BLaER1 (cell line): ENCODE measurements at regions not wholly inside any gene's neighbourhood (a gene's known extent, or its start where the extent isn't known, plus 50 kb on each side); places are given as distances from the start of the nearest gene placed in this dataset.

ENCODE experiments used
- H3K27ac ChIP-seq: shearing (Covaris generic); formaldehyde crosslinking; 2 replicates; pipeline ENCODE4 v1.8.1; 2022
- H3K27me3 ChIP-seq: shearing (Covaris generic); formaldehyde crosslinking; 2 replicates; pipeline ENCODE4 v1.8.1; 2022
- H3K36me3 ChIP-seq: shearing (Covaris generic); formaldehyde crosslinking; 2 replicates; pipeline ENCODE4 v1.8.1; 2022
- H3K4me1 ChIP-seq: shearing (Covaris generic); formaldehyde crosslinking; 2 replicates; pipeline ENCODE4 v1.8.1; 2022
- H3K4me2 ChIP-seq: shearing (Covaris generic); formaldehyde crosslinking; 2 replicates; pipeline ENCODE4 v1.8.1; 2022
- H3K4me3 ChIP-seq: shearing (Covaris generic); formaldehyde crosslinking; 2 replicates; pipeline ENCODE4 v1.8.1; 2022
- H3K9ac ChIP-seq: shearing (Covaris generic); formaldehyde crosslinking; 2 replicates; pipeline ENCODE4 v1.8.1; 2022
- H3K9me3 ChIP-seq: shearing (Covaris generic); formaldehyde crosslinking; 2 replicates; pipeline ENCODE4 v1.8.1; 2022
- H4K20me1 ChIP-seq: shearing (Covaris generic); formaldehyde crosslinking; 2 replicates; pipeline ENCODE4 v1.8.1; 2022
- Cebpa-rat ChIP-seq: shearing (Covaris generic); IDR thresholded peaks from 2 replicates; pipeline ENCODE4 v1.8.1; 2022

DNA sequence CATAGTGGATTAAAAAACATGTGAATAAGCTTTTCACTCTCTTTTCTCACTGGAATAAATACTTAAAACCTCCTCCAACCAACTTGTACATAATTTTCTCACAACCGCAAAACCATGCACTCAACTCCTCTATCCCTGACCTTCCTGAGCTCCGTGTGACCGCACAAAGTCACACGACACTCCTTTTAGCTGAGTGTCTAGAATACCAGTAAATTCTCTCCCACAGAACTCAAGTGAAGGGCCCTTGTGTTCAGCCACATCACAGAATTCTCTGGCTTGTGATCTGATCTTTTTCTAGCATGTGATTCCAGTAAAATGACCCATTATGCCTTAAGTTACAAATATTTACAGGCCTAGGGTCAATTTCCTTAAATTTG, 91.2 kb upstream of the ARL4C start:
- no peak overlapping the region for H3K9ac ChIP-seq
- H3K36me3 ChIP-seq, result no peaks in the 10 kb centered on the region
- H3K27ac ChIP-seq, result no peak overlapping the region
- H3K9me3 ChIP-seq, result no peaks in the 10 kb centered on the region
- H4K20me1 ChIP-seq, result no peaks in the 10 kb centered on the region
- no peak overlapping the region for H3K4me3 ChIP-seq
- TF ChIP-seq Cebpa-rat, result no peak
- H3K4me1 ChIP-seq, result 0 out of 2 replicates have a peak, but pooled peaks cover under 1% of the 10 kb centered on the region
- H3K4me2 ChIP-seq, result no peak overlapping the region
- no peaks in the 10 kb centered on the region for H3K27me3 ChIP-seq

DNA sequence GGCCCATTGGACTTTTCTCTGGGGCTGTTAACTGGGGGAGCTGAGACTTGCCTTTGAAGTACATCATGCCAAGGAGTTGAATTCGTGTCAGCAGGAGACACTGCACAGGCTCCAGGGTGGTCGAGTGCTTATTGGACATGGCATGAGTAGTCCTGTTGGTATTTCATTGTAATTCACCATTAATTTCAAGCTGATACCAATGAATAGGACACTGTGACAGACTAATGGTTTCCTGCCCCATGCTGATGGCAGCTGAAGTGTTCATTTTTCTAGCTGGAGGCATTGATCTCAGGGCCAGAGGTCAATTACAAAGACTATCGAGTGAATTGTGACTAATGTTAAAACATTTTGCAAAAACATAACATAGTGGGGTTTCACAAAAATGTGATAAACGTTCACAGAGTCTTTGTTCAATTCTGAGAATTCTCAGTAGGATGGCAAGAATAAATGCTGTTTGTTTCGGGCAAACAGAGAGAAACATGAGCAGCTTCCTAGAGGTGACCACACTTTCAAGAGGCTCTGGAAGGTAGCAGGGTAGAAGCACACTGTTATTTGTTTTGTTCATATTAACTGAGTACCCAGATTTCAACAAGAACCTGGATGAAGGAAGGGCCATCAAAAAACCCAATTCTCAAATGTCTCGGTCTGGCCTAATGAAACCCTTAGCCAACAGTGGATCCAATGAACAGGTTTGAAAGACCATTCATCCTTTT, 90.6 kb upstream of the ARL4C start:
- no peak overlapping the region for H3K9ac ChIP-seq
- no peaks in the 10 kb centered on the region for H3K36me3 ChIP-seq
- H3K4me2 ChIP-seq, result no peak overlapping the region
- H3K4me1 ChIP-seq, result peaks cover 6% of the 10 kb centered on the region
- no peaks in the 10 kb centered on the region for H3K9me3 ChIP-seq
- H4K20me1 ChIP-seq, result no peaks in the 10 kb centered on the region
- no peaks in the 10 kb centered on the region for H3K27me3 ChIP-seq
- H3K27ac ChIP-seq, result no peak overlapping the region
- H3K4me3 ChIP-seq, result no peak overlapping the region
- TF ChIP-seq Cebpa-rat, result no peak

DNA sequence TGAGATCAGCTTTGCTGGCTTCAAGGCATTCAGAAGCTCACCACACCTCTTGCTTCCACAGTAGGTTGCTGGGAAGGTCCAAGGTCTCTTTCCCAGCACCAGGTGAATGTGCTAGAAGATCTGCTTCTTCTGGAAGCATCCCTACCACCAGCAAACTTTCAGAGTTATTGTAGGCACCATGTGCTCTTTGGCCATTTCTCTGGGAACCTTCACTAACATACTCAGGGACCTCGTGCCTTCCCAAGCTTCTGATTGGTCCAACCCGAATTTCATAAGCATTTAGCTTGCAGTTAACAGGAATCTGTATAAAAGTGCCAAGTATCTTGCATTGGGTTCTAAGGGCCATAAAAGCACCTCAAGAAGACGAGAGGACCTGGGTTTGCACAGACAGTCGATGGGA, 86.5 kb upstream of the ARL4C start:
- no peak for TF ChIP-seq Cebpa-rat
- Histone ChIP-seq H3K27ac (no peak overlapping the region), H3K9me3 (no peaks in the 10 kb centered on the region)

DNA sequence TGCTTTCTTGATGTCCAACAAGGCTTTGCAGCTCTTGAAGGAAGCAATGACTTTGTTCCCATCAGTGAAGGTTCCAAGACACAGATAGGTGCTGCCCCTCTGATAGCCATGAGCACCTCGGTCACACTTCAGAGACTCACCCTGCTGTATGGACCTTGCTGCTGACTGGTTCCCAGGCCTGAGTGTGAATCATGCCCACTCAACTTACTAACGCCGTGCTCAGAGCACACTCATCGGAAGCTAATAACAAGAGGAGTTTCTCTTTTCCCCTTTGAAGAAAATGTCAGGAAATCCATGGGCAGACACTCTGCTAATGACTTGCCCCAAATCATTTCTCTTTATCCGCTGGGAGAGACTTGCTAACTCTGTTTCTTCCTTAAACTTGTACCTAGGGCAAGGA, 83.8 kb upstream of the ARL4C start:
- Histone ChIP-seq H3K4me2 (no peak overlapping the region), H3K4me3 (no peak overlapping the region), H3K36me3 (no peaks in the 10 kb centered on the region), H3K9ac (no peak overlapping the region), H4K20me1 (no peaks in the 10 kb centered on the region), H3K27ac (no peak overlapping the region), H3K27me3 (no peaks in the 10 kb centered on the region), H3K4me1 (peaks cover 60% of the 10 kb centered on the region), H3K9me3 (no peaks in the 10 kb centered on the region)
- TF ChIP-seq Cebpa-rat, result no peak

More for the DNA sequence above, 86.5 kb upstream of the ARL4C start:
- Histone ChIP-seq H3K4me3 (no peak overlapping the region), H3K4me2 (no peak overlapping the region), H4K20me1 (no peaks in the 10 kb centered on the region), H3K4me1 (peaks cover 34% of the 10 kb centered on the region), H3K27me3 (no peaks in the 10 kb centered on the region), H3K36me3 (no peaks in the 10 kb centered on the region), H3K9ac (no peak overlapping the region)

- Histone ChIP-seq H3K4me3 (no peak overlapping the region), H3K27me3 (no peaks in the 10 kb centered on the region), H4K20me1 (no peaks in the 10 kb centered on the region), H3K27ac (no peak overlapping the region), H3K36me3 (no peaks in the 10 kb centered on the region), H3K9ac (no peak overlapping the region), H3K9me3 (peaks cover 9% of the 10 kb centered on the region; the same call in 1 of the 2 replicates), H3K4me2 (no peak overlapping the region), H3K4me1 (peaks cover 73% of the 10 kb centered on the region)
- TF ChIP-seq Cebpa-rat, result no peak
Observed at GRCh38 chr2:234579231-234579962, 82.5 kb upstream of the ARL4C start.

DNA sequence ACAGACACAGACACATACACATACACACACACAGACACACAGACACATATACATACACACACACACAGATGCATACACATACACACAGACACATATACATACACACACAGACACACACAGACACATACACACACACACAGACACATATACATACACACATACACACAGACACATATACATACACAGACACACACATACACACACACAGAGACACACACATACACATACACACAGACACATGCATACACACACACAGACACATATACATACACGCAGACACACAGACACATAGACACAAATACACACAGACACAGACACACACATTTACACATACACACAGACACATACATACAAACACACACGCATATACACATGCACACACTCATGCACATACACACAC, 81.5 kb upstream of the ARL4C start:
- H3K4me3 ChIP-seq, result no peak overlapping the region
- no peaks in the 10 kb centered on the region for H3K36me3 ChIP-seq
- peaks cover 83% of the 10 kb centered on the region for H3K4me1 ChIP-seq
- no peaks in the 10 kb centered on the region for H3K27me3 ChIP-seq
- no peak overlapping the region for H3K27ac ChIP-seq
- no peak for TF ChIP-seq Cebpa-rat
- no peaks in the 10 kb centered on the region for H4K20me1 ChIP-seq
- peaks cover 17% of the 10 kb centered on the region for H3K9me3 ChIP-seq
- H3K9ac ChIP-seq, result no peak overlapping the region
- H3K4me2 ChIP-seq, result no peak overlapping the region

DNA sequence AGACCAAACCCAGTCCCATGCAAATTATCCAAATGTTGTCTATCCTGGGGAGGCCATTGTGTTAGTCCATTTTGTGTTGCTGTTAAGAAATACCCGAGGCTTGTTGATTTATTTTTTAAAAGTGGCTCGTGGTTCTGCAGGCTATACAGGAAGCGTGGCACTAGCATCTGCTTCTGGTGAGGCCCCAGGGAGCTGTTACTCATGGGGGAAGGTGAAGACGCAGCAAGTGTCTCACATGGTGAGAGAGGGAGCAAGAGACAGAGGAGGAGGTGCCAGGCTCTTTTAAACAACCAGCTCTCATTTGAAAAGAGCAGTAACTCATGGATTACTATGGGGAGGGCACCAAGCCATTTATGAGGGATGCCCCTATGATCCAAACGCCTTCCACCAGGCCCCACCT, 80.3 kb upstream of the ARL4C start:
- no peaks in the 10 kb centered on the region for H3K27me3 ChIP-seq
- H3K4me2 ChIP-seq, result peak overlapping the region; percentile 59
- peaks cover 20% of the 10 kb centered on the region for H3K9me3 ChIP-seq
- H4K20me1 ChIP-seq, result no peaks in the 10 kb centered on the region
- H3K36me3 ChIP-seq, result no peaks in the 10 kb centered on the region
- H3K9ac ChIP-seq, result no peak overlapping the region; the same call in 1 of the 2 replicates
- no peak overlapping the region for H3K27ac ChIP-seq
- peaks cover 87% of the 10 kb centered on the region for H3K4me1 ChIP-seq
- TF ChIP-seq Cebpa-rat, result no peak
- no peak overlapping the region for H3K4me3 ChIP-seq

GRCh38 chr2:234571620-234572407, 74.9 kb upstream of the ARL4C start:
- Histone ChIP-seq H3K9ac (no peak overlapping the region), H3K4me3 (no peak overlapping the region), H3K27ac (no peak overlapping the region), H3K4me1 (peaks cover 100% of the 10 kb centered on the region), H3K27me3 (no peaks in the 10 kb centered on the region), H4K20me1 (no peaks in the 10 kb centered on the region), H3K9me3 (peaks cover 20% of the 10 kb centered on the region), H3K36me3 (no peaks in the 10 kb centered on the region), H3K4me2 (peak overlapping the region; percentile 77)
- no peak for TF ChIP-seq Cebpa-rat

DNA sequence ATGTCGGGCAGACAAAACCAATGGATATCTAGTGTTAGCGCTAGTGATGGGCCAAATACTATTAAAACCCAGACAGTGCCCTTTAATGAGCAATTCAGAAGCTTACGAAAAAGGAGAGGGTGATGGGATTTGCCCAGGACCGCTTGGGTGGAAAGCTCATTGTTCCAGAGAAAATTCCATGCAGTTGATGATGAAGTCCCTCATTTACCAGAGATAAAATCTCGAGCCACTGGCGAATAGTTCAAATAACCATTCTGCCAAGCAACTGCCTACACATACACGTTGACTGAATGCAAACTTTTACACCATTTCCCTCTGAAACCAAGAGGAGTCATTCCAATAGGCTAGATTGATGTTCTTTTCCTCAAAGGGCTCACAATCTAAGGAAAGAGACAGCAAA, 73.6 kb upstream of the ARL4C start:
- Histone ChIP-seq H3K9me3 (peaks cover 20% of the 10 kb centered on the region), H3K4me3 (no peak overlapping the region), H3K4me2 (peak overlapping the region; percentile 77), H3K9ac (peak overlapping the region; percentile 11; the same call in 1 of the 2 replicates), H3K4me1 (peaks cover 100% of the 10 kb centered on the region), H3K27me3 (no peaks in the 10 kb centered on the region), H3K27ac (peak overlapping the region; percentile 52; the same call in 1 of the 2 replicates), H3K36me3 (no peaks in the 10 kb centered on the region), H4K20me1 (no peaks in the 10 kb centered on the region)
- no peak for TF ChIP-seq Cebpa-rat
